ENCODE measurements at regions not wholly inside any gene's neighbourhood (a gene's known extent, or its start where the extent isn't known, plus 50 kb on each side); places are given as distances from the start of the nearest gene placed in this dataset.

GRCh38 chr10:76733441-76733936, 904.1 kb downstream of the KCNMA1 start:
- Histone ChIP-seq H3K9me3 (no peaks in the 10 kb centered on the region), H3K27ac (no peak overlapping the region), H3K4me3 (no peak overlapping the region), H3K4me1 (no peaks in the 10 kb centered on the region), H3K27me3 (ENCODE audit: low read depth) (no peaks in the 10 kb centered on the region), H3K36me3 (no peaks in the 10 kb centered on the region)
- intact Hi-C loops (cut with DNase I) = no loop called here
- TF ChIP-seq CTCF (IDR thresholded peaks at IDR 0.05) = no peak
- DNase-seq (no peak), ATAC-seq (no peak)

- Histone ChIP-seq H3K27ac (no peak overlapping the region), H3K36me3 (no peaks in the 10 kb centered on the region), H3K9me3 (no peaks in the 10 kb centered on the region), H3K4me1 (no peaks in the 10 kb centered on the region), H3K27me3 (ENCODE audit: low read depth) (no peaks in the 10 kb centered on the region), H3K4me3 (no peak overlapping the region)
- intact Hi-C loops (cut with DNase I) = no loop called here
- ATAC-seq (no peak), DNase-seq (no peak)
- no peak for TF ChIP-seq CTCF (IDR thresholded peaks at IDR 0.05)
Measured at GRCh38 chr10:76732306-76732705, 905.3 kb downstream of the KCNMA1 start.

GRCh38 chr10:76729841-76730487, 907.6 kb downstream of the KCNMA1 start:
- no peak for TF ChIP-seq CTCF (IDR thresholded peaks at IDR 0.05)
- DNase-seq = no peak
- Histone ChIP-seq H3K9me3 (no peaks in the 10 kb centered on the region), H3K4me1 (no peaks in the 10 kb centered on the region), H3K27me3 (ENCODE audit: low read depth) (no peaks in the 10 kb centered on the region), H3K27ac (no peak overlapping the region), H3K4me3 (no peak overlapping the region), H3K36me3 (no peaks in the 10 kb centered on the region)
- ATAC-seq = no peak
- intact Hi-C loops (cut with DNase I) = no loop called here

- Histone ChIP-seq H3K27me3 (ENCODE audit: low read depth) (no peaks in the 10 kb centered on the region), H3K27ac (no peak overlapping the region), H3K4me1 (no peaks in the 10 kb centered on the region), H3K36me3 (no peaks in the 10 kb centered on the region), H3K4me3 (no peak overlapping the region), H3K9me3 (no peaks in the 10 kb centered on the region)
- TF ChIP-seq CTCF (IDR thresholded peaks at IDR 0.05) = no peak
- ATAC-seq = no peak
- intact Hi-C loops (cut with DNase I) = no loop called here
- DNase-seq = no peak
Measured at GRCh38 chr10:76729346-76729745, 908.3 kb downstream of the KCNMA1 start.

- intact Hi-C loops (cut with DNase I) = no loop called here
- Histone ChIP-seq H3K27me3 (ENCODE audit: low read depth) (no peaks in the 10 kb centered on the region), H3K27ac (no peak overlapping the region), H3K9me3 (no peaks in the 10 kb centered on the region), H3K36me3 (no peaks in the 10 kb centered on the region), H3K4me3 (no peak overlapping the region), H3K4me1 (no peaks in the 10 kb centered on the region)
- no peak for TF ChIP-seq CTCF (IDR thresholded peaks at IDR 0.05)
- DNase-seq (no peak), ATAC-seq (no peak)
Measured at GRCh38 chr10:76727038-76727437, 910.6 kb downstream of the KCNMA1 start.
